IMR-90 (cell line): ENCODE measurements at regions not wholly inside any gene's neighbourhood (a gene's known extent, or its start where the extent isn't known, plus 50 kb on each side); places are given as distances from the start of the nearest gene placed in this dataset.

Source experiments
- ATAC-seq: fragments of 200-7000 bp; cut with Tn5 transposase; 2 replicates; pipeline ENCODE4 v1.9.1; 2020; ENCODE audit warnings: low read depth, mild to moderate bottlenecking, moderate library complexity
- BruUV-seq: library from RNA; stranded (reverse); fragments of 400-500 nt; replicated peaks from 2 replicates; lab custom pipeline; 2021; lab: Mats Ljungman, UMichigan
- CTCF ChIA-PET: fragments of 300-600 bp; formaldehyde crosslinking; extraction: SDS; loops from one replicate; lab custom pipeline; 2021; ENCODE audit warnings: antibody characterized with exemption; lab: Yijun Ruan, JAX
- POLR2A ChIA-PET: fragments of 300-600 bp; sonication (Branson Sonifier 250); formaldehyde crosslinking; loops from one replicate; lab custom pipeline; 2022; ENCODE audit warnings: antibody characterized with exemption; ENCODE audit not compliant: unreplicated experiment; lab: Charles Lee
- DNase-seq: peaks from one replicate; pipeline ENCODE4 v3.0.0; 2013
- H2AFZ ChIP-seq: replicated peaks from 2 replicates; pipeline ENCODE3; 2013; ENCODE audit warnings: low read length, mild to moderate bottlenecking; ENCODE audit not compliant: poor library complexity
- H2AK5ac ChIP-seq: 2 replicates; pipeline ENCODE4 v1.6.1; 2013; ENCODE audit warnings: low read depth, low read length, inconsistent platforms
- H2AK9ac ChIP-seq: replicated peaks from 2 replicates; pipeline ENCODE3; 2013; ENCODE audit warnings: mild to moderate bottlenecking, low read depth, low read length, moderate library complexity; ENCODE audit not compliant: poor library complexity
- H2BK120ac ChIP-seq: 2 replicates; pipeline ENCODE4 v1.6.1; 2013; ENCODE audit warnings: low read depth, low read length, inconsistent platforms
- H2BK15ac ChIP-seq: 3 replicates; pipeline ENCODE4 v1.6.1; 2013; ENCODE audit warnings: low read depth, low read length, inconsistent platforms
- H2BK20ac ChIP-seq: 2 replicates; pipeline ENCODE4 v1.6.1; 2013; ENCODE audit warnings: low read depth, mild to moderate bottlenecking, inconsistent platforms, low read length, moderate library complexity
- H2BK5ac ChIP-seq: 2 replicates; pipeline ENCODE4 v1.6.1; 2013; ENCODE audit warnings: mild to moderate bottlenecking, low read depth, low read length, inconsistent platforms; ENCODE audit not compliant: poor library complexity, severe bottlenecking
- H3K14ac ChIP-seq: replicated peaks from 2 replicates; pipeline ENCODE4 v1.6.1; 2013; ENCODE audit warnings: low read depth, low read length, inconsistent platforms
- H3K18ac ChIP-seq: 2 replicates; pipeline ENCODE4 v1.6.1; 2013; ENCODE audit warnings: low read depth, low read length, control low read depth
- H3K23ac ChIP-seq: 2 replicates; pipeline ENCODE4 v1.6.1; 2013; ENCODE audit warnings: low read depth, low read length, inconsistent platforms
- H3K27ac ChIP-seq: 2 replicates; pipeline ENCODE4 v1.5.1; 2013; ENCODE audit warnings: mild to moderate bottlenecking, control low read depth, low read length; ENCODE audit not compliant: insufficient read depth
- H3K27me3 ChIP-seq: 2 replicates; pipeline ENCODE4 v1.6.1; 2013; ENCODE audit warnings: low read length; ENCODE audit not compliant: control insufficient read depth, insufficient read depth
- H3K36me3 ChIP-seq: 2 replicates; pipeline ENCODE4 v1.6.1; 2013; ENCODE audit warnings: low read length, mixed read lengths; ENCODE audit not compliant: control insufficient read depth, insufficient read depth
- H3K4ac ChIP-seq: 2 replicates; pipeline ENCODE4 v1.6.1; 2013; ENCODE audit warnings: low read depth, low read length, inconsistent platforms
- H3K4me1 ChIP-seq: 2 replicates; pipeline ENCODE4 v1.6.1; 2013; ENCODE audit warnings: low read length, mixed read lengths; ENCODE audit not compliant: control insufficient read depth, insufficient read depth
- H3K4me2 ChIP-seq: 2 replicates; pipeline ENCODE4 v1.6.1; 2013; ENCODE audit warnings: low read depth, mild to moderate bottlenecking, control low read depth, low read length, moderate library complexity
- H3K4me3 ChIP-seq: 2 replicates; pipeline ENCODE4 v1.5.1; 2013; ENCODE audit warnings: low read depth, mild to moderate bottlenecking, control low read depth, low read length, moderate library complexity; ENCODE audit not compliant: insufficient read depth
- H3K56ac ChIP-seq: 2 replicates; pipeline ENCODE4 v1.6.1; 2013; ENCODE audit warnings: low read length, inconsistent platforms; ENCODE audit not compliant: insufficient read depth; ENCODE audit errors: extremely low read depth
- H3K79me1 ChIP-seq, 2 experiments: 2 replicates each; pipeline ENCODE4 v1.6.1; 2013; ENCODE audit warnings: low read length in 2 of 2, inconsistent platforms in 1 of 2, low read depth in 1 of 2
- H3K9ac ChIP-seq: 2 replicates; pipeline ENCODE4 v1.6.1; 2013; ENCODE audit warnings: low read depth, low read length, control low read depth
- H3K9me1 ChIP-seq: 2 replicates; pipeline ENCODE4 v1.6.1; 2013; ENCODE audit warnings: low read length, inconsistent platforms; ENCODE audit not compliant: insufficient read depth
- H3K9me3 ChIP-seq: 2 replicates; pipeline ENCODE4 v1.6.1; 2013; ENCODE audit warnings: low read length; ENCODE audit not compliant: control insufficient read depth, insufficient read depth
- H4K20me1 ChIP-seq: 2 replicates; pipeline ENCODE4 v1.6.1; 2013; ENCODE audit warnings: low read length, inconsistent platforms; ENCODE audit not compliant: insufficient read depth
- H4K5ac ChIP-seq: 2 replicates; pipeline ENCODE4 v1.6.1; 2013; ENCODE audit warnings: mild to moderate bottlenecking, low read depth, low read length, control low read depth
- H4K8ac ChIP-seq, 2 experiments: 2 replicates each; pipeline ENCODE4 v1.6.1; 2013; ENCODE audit warnings: low read depth in 2 of 2, low read length in 2 of 2, control low read depth in 1 of 2, inconsistent platforms in 1 of 2
- H4K91ac ChIP-seq: 2 replicates; pipeline ENCODE4 v1.6.1; 2013; ENCODE audit warnings: low read depth, low read length, inconsistent platforms; ENCODE audit not compliant: insufficient read depth
- CHD1 ChIP-seq: IDR thresholded peaks from 2 replicates; pipeline ENCODE4 v1.6.1; 2012; ENCODE audit warnings: low read depth, low read length, improper control_type of control experiment
- FOS ChIP-seq: fragments of 150-350 bp; IDR thresholded peaks from 2 replicates; pipeline ENCODE4 v1.6.1; 2016; ENCODE audit warnings: low read depth, low read length
- MAZ ChIP-seq: IDR thresholded peaks from 2 replicates; pipeline ENCODE4 v1.6.1; 2012; ENCODE audit warnings: low read depth, mild to moderate bottlenecking, low read length, improper control_type of control experiment, moderate library complexity, borderline replicate concordance
- POLR2A ChIP-seq: IDR thresholded peaks from 2 replicates; pipeline ENCODE4 v1.6.1; 2012; ENCODE audit warnings: mild to moderate bottlenecking, low read depth, low read length
- RCOR1 ChIP-seq: IDR thresholded peaks from 2 replicates; pipeline ENCODE4 v1.6.1; 2012; ENCODE audit warnings: mild to moderate bottlenecking, low read length, improper control_type of control experiment; ENCODE audit not compliant: insufficient replicate concordance
- WGBS, 2 experiments: methylation state at CpG; one replicate each; pipeline versions ENCODE4 v1.1.5 to v1.1.7; 2013; ENCODE audit warnings: missing lambda C conversion rate in 2 of 2; ENCODE audit not compliant: insufficient read length in 1 of 2; ENCODE audit errors: extremely low coverage in 2 of 2; 5-methylcytosine and 5-hydroxymethylcytosine counted together
- dilution Hi-C: fragments of 300-500 bp; cut with HindIII; formaldehyde crosslinking; loops from one replicate; pipeline ENCODE4 v1.14.3; 2018; ENCODE audit warnings: low sequenced_read_pairs; ENCODE audit not compliant: unreplicated experiment
- in situ Hi-C: fragments of 300-500 bp; cut with MboI; formaldehyde crosslinking; loops from 3 replicates; pipeline ENCODE4 v1.14.3; 2019; ENCODE audit warnings: low sequenced_read_pairs, inconsistent platforms, mixed read lengths
- intact Hi-C: fragments of 100-400 bp; cut with micrococcal nuclease; formaldehyde crosslinking; loops from 2 replicates; pipeline ENCODE4 v1.10.0; 2022
- TF ChIP-seq, protein P1 (sequence below): fragments of 150-350 bp; IDR thresholded peaks from 2 replicates; pipeline ENCODE4 v1.6.1; 2016; ENCODE audit warnings: low read depth, mild to moderate bottlenecking, low read length, moderate library complexity, borderline replicate concordance

DNA sequence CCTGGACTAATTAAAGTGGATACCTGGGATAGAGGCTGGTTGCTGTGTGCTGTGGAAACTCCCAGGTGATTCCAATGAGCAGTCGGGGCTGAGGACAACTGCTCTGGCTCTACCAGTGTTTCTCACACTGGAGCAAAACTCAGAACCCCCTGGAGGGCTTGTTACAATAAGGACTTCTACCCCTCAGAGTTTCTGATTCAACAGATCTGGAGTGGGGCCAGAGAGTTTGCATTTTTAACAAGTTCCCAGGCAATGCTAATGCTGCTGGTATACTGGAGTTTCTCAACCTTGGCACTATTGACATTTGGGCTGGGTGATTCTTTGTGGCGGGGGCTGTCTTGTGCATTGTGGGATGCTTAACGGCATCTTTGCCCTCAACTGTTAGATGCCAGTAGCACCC, 353.7 kb downstream of the MIAT start:
- Histone ChIP-seq H3K27me3 (peaks cover 5% of the 10 kb centered on the region), H3K36me3 (no peaks in the 10 kb centered on the region), H3K4me1 (no peaks in the 10 kb centered on the region), H4K20me1 (no peaks in the 10 kb centered on the region), H3K14ac (no peak overlapping the region), H4K8ac (no peak overlapping the region), H3K4me3 (no peak overlapping the region), H3K9me3 (no peaks in the 10 kb centered on the region), H2AK9ac (no peak overlapping the region), H3K79me1 (no peaks in the 10 kb centered on the region), H4K5ac (no peak overlapping the region), H2AK5ac (no peak overlapping the region), H2BK120ac (no peak overlapping the region), H3K4ac (no peak overlapping the region), H2BK20ac (no peak overlapping the region), H3K9ac (no peak overlapping the region), H3K27ac (no peak overlapping the region), H2BK5ac (no peak overlapping the region), H2BK15ac (no peak overlapping the region), H3K18ac (no peak overlapping the region), H3K4me2 (no peak overlapping the region), H2AFZ (no peak overlapping the region), H3K23ac (no peak overlapping the region), H3K56ac (no peak overlapping the region), H4K91ac (no peak overlapping the region), H3K9me1 (no peaks in the 10 kb centered on the region)
- in situ Hi-C loops, result no loop called here
- TF ChIP-seq MAZ (no peak), POLR2A (no peak), CHD1 (no peak), FOS (no peak), RCOR1 (no peak)
- TF ChIP-seq, protein P1, sequence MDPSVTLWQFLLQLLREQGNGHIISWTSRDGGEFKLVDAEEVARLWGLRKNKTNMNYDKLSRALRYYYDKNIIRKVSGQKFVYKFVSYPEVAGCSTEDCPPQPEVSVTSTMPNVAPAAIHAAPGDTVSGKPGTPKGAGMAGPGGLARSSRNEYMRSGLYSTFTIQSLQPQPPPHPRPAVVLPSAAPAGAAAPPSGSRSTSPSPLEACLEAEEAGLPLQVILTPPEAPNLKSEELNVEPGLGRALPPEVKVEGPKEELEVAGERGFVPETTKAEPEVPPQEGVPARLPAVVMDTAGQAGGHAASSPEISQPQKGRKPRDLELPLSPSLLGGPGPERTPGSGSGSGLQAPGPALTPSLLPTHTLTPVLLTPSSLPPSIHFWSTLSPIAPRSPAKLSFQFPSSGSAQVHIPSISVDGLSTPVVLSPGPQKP, result no peak
- BruUV-seq, result no TSS peak
- DNase-seq (no peak), ATAC-seq (no peak)
- ChIA-PET CTCF (no interaction called here), POLR2A (no interaction called here)
- intact Hi-C loops, result no loop called here
- dilution Hi-C loops, result no loop called here
- no CpG with 5 or more reads among the region's 3 CpGs for whole genome bisulfite sequencing, 2 experiments
